Fibroblast of the conjunctiva (primary cell): ENCODE measurements at regions not wholly inside any gene's neighbourhood (a gene's known extent, or its start where the extent isn't known, plus 50 kb on each side); places are given as distances from the start of the nearest gene placed in this dataset.
"Not testable (repeated sequence)": the region's sequence is repeated elsewhere in the genome, so short reads cannot be mapped to it uniquely, and the experiment has no call there.

Experiments
- DNase-seq: peaks from one replicate; pipeline ENCODE4 v3.0.0-alpha.2; 2010; ENCODE audit warnings: low read depth

DNA sequence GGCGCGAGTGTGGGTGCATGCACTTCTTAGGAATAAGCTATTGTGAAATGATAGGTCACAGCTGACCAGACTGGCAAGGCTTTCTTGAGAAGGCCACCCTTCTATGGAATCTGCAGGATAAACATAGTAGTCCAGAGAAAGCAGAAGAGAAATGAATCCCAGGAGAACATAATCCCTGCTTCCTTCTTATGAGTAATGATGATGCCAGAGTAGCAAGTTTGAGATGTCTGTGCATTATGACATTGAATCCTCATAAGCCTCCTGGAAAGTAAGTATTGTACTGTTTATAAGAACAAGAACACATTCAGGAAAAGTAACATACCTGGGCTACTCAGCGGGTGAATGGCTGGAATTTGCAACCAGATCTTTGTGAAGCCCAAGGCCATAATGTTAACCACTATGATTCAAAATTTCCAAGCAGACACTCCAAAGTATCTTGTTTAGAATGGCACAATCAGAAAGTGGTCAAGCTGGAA is 272.1 kb upstream of the HS3ST1 start:
- no peak for DNase-seq

DNA sequence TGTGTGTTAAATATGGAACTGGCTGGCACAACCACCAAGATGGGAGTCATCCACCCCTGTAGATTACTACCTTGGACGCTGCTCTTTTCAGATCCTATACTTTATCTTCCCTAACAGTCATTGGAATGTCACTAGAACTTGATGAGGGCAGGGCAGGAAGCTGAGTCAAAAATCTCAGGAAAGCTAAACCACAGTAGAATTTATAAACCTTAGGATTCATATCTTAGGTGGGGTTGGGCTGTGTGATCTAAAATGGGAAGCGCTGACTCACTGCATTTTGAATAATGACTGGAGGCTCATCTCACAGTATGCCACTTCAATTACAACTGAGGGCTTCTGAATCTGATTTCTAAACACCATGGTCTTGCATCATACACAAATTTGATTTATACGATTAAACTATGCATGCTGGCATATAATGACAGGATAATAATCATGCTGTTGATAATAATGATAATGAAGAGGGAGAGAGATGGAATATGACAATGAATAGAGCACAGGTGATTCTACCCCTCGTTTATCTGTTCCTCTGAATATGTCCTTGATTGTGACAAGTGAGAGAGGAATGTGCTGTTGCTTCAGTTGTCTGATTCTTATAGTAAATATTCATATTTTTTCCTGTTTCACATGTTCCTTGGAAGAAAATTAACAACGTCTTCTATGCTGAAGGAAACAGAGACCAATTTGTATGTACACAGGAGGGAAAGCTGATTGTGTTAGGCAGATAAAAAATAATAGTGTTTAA is 270.3 kb upstream of the HS3ST1 start:
- no peak for DNase-seq

DNA sequence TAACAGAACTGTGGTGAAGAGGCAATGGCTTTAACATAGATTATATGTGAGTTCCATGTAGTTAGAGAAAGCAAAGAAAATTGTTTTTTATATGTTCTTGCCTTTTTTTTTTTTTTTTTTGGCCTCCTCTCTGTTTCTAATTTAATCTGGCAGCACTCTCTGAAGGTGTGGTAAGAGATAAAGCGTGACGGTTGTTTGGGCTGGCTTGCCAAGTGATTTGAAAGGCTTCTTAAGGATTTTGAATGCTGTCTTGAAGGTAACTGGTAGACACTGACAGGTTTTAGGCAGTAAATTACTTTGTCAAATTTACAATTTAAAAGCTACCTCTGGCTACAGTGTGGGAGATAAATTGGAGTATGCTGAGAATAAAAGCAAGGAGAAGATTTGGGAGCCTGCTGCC is 269.3 kb upstream of the HS3ST1 start:
- no peak for DNase-seq

DNA sequence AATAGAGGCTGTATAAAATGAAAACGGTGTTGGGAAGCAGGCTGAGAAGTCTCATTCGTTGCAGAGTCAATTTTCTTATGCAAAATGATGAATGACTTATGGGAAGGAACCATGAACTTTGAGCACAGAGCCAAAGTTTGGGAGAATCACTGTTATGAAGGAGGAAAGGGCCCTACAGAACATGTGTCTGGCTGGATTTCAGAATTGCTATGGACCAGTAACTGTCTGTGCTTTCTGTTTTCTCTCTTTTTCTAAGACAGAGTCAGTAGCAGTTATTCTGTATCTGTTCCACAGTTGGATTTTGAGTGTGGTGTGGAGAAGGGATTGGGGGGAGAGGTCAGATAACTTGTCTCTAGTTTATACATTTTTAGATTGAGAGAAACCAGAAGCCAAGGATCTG is 265.0 kb upstream of the HS3ST1 start:
- no peak for DNase-seq

DNA sequence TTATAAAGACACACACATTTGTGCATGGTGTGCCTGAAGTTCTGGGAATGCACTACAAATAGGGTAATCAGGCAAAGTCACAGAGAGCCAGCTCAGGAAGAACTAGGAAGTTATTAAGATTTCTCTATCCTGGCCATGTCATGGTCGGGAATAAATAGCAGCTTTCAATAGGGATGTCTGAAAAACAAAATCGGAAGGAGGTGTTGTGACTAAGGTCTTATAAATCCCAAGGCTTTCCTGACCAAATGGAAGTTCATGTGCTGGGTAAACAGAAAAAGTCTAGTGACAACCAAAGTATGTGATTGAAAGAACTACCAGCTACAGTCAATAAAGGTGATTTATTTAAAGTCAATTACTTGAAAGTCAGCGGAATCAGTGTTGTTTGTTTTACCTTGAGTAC is 262.5 kb upstream of the HS3ST1 start:
- DNase-seq = no peak

DNA sequence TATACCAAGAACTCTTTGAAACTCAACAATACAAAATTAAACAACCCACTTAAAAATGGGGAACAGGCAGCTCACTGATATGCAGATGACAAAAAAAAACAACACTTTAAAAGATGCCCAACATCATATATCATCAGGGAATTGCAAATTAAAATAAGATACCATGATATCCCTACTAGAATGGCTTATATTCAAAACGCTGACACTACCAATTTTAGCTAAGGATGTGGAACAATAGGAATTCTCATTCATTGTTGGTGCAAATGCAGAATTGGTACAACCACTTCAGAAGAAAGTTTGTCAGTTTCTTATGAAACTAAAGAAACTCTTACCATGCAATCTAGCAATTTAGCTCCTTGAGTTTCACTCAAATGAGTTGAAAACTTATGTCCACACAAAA is 259.0 kb upstream of the HS3ST1 start:
- DNase-seq = no peak

DNA sequence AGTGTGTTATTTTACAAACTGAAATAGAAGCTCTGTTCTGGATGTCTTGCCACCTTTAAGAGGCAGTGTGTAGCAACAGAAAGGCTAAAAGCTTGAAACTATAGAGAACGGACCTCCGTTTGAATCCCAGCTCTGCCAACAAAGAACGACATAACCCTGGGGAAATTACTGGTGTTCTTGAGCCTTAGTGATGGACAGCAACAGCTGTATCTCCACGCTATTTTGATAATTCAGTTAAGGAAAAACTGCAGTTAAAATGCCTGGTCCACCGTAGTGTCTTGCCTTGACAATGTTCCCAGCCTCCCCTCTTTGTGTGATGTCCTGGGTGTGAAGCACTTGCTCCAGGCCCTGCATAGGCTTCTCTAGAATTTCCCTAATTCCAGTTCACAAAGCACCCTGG is 256.8 kb upstream of the HS3ST1 start:
- DNase-seq = no peak

DNA sequence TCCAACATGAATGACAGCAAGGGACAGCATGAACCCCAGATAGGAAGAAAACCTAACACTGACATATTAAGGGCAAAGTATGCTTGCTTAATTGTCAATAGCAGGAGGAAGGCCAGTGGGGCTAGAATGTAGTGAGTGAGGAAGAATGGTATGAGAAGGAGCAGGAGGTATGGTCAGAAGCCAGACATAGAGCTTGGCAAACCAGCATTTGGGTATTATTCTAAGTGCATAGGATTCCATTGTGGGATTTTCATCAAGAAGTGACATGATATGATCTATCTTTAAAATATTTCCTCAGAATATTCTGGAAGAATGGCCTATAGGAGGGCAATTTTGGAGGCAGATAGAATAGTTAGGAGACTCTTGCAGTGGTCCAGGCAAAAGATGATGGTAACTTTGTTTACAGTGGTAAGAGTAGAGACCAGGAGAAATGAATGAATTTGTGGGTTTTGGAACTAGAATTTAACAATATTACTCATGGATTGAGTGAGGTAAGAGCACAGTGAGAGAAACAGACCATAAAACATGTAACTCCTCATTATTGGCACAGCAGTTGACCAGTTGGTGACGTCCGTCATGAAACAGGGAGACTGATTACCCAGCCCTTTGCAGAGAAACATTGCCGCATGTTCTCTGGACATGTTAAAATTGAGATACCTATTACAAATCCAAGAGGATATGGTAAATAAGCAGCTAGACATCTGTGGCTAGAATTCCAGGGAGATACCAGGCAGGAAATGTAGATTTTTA is 246.5 kb upstream of the HS3ST1 start:
- no peak for DNase-seq

DNA sequence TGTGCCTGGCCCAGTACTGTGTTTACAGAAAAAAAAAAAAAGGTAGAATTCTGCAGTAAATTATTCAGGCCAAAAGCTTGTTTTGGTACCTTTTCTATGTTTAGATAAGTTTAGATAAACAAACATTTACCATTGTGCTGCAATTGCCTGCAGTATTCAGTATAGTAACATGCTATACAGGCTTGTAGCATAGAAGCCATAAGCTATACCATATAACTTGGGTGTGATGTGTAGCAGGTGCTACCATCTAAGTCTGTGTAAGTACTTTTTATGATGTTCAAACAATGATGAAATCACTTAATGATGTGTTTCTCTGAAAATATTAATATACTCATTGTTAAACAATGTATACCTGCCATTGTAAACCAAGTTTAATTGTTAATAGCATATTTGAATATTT is 241.6 kb upstream of the HS3ST1 start:
- DNase-seq = no peak

DNA sequence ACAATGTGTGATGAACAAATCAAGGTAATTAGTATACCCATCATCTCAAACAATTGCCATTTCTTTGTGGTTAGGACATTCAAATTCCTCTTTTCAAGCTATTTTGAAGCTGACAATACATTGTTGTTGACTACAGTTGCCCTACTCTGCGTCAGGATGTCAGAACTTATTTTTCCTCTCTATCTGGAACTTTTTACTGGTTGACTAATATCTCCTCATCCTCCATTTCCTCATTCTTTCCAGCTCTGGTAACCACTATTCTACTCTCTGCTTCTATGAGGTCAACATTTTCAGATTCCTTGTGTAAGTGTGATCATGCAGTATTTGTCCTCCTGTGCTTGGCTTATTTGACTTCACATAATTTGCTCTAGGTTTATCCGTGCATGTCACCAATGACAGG is 240.5 kb upstream of the HS3ST1 start:
- no peak for DNase-seq

DNA sequence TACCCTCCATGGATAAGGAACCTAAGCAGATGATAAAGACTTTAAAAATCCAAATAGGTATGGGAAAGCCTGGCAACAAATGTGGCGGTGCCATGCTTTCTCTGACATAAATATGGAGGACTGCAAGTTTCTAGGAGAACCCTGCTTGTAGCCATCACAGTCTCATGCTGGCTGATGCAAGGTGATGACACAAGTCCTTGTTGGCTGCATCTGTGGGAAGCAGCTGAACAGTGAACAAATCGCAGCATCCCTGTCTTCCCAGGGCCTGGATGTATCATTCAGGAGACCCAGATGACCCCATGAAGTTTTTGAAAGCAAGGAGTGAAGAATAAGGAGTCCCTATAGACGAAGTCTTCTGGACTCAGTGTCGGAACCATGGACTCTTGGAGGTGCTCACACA is 234.4 kb upstream of the HS3ST1 start:
- no peak for DNase-seq

DNA sequence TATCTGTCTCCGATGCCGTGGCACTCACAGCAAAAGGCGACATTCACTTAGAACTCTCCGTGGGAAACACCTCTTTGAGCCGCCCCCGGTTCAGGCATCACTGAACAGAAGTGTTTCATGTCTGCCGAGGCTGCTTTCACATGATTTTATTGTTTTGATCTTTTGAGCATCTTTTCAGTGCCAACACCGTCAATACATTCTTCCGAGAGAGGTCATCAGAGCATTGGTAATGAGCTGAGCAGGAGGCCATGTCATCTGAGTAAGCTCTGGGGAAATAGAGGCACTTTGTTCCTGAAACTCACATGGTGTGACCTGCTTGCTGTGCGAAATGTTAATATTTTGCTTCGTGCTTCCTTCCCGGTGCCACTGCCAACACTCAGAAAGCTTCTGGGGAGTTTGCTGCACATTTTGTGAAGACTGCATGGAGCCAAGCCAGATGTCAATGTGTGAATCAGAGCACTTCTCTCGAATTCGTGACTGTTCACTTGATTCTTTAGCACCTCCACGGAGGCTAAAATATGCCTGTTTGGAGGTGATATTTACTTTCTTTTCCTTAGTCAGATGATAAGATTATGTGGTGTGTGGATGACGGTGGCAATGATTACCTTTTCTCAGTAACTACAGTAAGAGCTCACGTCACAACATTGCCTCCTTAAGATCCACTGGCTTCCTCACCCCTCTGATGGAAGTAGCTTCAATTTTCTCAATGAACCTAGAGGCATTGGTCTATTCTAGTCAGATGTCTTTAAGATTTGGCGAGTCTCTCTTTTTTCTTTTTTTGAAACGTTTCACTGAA is 222.3 kb upstream of the HS3ST1 start:
- DNase-seq = no peak

DNA sequence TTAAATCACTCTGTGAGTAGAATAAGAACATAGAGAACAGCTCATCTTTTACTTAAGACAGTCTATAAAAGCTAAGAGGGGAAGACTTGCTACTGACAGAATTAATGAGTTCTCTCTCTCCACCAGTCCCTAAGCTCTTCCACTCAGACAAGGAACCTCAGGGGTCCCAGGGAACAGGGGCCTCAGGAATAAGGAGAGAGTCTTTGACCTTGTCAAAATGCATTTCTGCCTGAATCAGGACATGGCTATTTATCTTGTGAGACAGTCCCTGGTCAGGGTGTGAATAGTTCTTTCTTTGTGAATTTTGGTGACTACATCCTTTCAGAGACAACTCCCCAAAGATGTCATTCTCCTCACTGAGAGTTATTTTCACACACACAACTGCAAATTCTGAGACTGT is 218.7 kb upstream of the HS3ST1 start:
- DNase-seq = no peak

DNA sequence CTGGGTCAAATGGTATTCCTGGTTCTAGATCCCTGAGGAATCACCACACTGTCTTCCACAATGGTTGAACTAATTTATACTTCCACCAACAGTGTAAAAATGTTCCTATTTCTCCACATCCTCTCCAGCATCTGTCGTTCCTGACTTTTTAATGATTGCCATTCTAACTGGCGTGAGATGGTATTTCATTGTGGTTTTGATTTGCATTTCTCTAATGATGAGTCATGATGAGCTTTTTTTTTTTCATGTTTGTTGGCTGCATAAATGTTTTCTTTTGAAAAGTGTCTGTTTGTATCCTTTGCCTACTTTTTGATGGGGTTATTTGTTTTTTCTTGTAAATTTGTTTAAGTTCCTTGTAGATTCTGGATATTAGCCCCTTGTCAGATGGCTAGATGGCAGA is 214.4 kb upstream of the HS3ST1 start:
- not testable (repeated sequence) for DNase-seq

DNA sequence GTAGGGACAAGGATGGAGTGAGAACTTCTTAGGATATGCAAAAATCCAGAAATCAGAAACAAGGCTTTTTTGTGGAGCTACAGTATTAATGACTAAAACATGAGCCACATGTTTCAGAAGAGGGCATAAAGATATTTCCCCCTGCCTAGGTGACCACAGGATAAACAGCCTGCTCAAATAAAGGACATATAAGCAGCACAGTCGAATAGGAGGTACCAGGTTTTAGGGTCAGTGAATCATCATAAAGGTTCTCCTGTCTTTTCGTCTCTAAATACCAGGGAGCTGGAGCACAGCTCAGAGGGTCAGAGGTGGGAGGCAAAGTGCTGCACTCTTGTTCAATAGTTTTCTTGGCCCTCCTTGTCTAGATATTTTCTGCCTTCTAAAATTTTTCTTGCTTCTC is 211.9 kb upstream of the HS3ST1 start:
- no peak for DNase-seq

DNA sequence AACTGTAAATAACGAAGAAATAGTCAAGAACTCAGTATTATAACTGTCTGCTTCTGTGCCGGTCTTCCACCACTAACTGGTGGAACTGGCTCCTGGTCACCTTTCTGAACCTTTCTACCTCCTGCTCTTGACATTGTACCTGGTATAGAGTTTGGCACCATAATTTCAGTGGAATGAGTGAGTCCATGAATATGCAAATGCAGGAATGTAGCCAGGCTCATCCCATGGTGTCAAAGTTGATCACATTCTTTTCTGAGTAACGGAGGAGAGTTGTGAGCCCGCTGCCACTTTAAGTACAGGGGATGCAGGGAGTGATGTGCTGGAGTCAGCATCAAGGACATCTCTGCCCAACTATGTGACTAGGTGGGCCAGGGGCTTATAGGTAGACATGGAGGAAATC is 207.9 kb upstream of the HS3ST1 start:
- no peak for DNase-seq

DNA sequence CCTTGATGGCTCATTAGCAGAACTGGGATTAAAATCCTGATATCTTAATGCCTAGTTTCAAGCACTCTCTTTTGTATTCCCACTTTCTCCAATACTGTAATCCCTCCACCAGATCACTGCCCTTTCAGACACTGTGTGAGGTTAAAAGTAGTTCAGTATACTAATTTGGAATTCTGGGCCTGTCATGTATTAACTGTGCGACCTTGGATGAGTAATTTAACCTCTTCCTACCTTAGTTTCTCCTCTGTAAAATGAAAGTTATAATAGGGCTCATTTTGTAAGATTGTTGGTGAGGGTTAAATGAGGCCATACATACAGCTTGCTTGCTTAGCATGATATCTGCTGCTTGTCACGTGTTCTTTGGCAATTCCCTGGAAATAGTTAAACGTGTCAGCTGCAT is 207.3 kb upstream of the HS3ST1 start:
- DNase-seq = no peak

DNA sequence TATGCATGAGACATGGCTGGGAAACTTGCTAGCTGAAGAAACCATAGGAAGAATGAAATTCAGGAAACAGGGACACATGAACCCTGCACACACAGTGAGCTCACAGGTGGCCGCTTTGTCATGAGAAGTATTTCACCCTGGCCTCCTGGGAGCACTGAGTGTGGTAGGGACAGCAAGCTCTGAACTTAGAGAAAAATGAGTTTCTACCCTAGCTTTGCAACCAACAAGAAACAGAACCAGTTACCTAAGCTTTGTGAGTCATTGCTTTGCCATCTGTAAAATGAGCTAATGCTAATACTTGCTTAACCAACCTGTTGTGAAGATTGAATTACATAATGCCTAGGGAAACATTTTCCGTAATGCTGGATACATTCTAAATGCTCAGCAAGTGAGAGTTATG is 206.6 kb upstream of the HS3ST1 start:
- no peak for DNase-seq

DNA sequence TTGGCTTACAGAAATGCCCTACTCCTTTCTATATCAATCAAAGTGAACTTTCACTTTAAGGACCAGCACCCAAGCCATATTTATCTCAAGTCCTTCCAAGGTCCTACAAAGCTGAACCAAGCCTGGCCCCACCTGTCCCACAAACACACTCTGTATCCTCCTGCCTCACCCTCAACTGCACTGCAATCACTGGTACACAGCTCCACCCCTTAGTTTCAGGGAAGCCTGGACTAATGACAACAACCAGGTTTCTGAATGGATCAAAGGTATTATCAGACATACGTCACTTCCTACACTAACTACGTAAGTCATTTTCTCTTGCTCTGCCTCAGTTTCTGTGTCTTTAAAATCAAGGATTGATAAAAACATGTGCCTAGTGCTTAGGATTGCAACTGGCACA is 205.6 kb upstream of the HS3ST1 start:
- DNase-seq = no peak

DNA sequence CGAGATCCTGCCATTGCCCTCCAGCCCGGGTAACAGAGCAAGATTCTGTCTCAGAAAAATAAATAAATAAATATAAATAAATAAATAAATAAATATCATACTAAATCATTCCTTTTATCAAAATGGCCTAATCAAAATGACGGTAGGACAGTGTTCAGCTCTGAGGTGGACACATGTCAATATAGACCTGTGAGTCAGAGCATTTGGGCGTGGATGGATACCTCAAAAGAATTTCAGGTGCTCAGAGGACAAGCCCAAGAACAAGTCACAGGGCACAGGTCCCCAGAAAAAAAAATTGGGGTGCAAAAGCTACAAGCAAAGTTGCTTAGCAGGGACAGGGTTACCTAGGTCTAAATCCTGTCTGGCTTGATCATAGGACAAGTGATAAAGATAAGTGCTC is 204.7 kb upstream of the HS3ST1 start:
- DNase-seq = no peak

DNA sequence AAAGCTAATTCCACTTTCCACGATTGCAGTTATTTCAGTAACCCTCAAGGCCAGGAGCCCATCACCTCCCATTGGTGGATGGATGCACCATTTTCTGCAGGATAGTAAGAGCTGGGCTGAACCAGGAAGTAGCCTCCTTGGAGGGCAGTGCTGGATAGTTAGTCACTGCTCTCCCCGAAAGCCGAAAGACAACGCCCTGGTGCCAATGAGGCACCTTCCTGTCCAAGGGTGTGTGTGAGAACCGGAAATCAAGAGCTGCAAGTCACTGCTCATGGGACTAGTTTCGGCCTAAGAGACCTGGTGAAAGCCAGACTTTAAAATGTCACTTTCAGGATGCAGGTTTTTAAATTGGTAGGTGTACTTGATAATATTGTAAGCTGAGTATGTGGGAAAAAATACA is 203.8 kb upstream of the HS3ST1 start:
- DNase-seq = no peak

DNA sequence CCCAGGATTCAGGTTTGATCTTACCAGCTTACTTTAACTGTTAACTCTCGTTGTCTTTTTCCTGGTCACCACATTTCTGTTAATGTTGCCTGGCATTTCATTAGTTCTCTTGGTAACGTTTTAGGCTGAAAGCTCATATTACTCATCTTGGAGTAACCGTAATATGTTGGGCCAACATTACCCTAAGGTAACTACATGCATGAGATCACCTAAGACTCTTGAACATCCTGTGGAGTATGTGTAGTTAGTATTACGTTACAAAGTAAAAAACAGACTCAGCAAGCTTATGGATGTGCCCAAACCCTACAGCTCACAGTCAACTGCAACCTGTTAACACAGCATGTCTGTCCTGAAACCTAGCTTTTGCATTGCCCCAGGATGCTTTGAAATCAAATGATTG is 203.3 kb upstream of the HS3ST1 start:
- DNase-seq = no peak

DNA sequence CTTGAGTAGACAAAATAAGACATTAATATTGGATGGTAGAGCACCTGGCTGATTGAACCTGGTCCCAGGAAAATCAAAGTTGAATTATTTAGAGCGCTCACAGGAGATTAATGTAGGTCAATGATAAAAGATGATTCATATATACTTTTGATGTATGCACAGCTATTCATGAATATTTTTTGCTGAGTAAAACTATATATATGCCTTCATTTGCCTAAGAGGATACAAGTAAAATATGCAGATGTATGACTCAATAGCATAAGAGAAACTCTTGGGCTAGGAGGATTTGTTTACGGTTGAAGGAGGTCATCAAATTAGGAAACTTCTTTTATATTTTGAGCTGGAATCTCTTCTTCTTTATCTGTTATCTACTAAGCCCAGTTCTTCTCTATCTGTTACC is 202.7 kb upstream of the HS3ST1 start:
- no peak for DNase-seq
